ENCODE measurements at regions not wholly inside any gene's neighbourhood (a gene's known extent, or its start where the extent isn't known, plus 50 kb on each side); places are given as distances from the start of the nearest gene placed in this dataset.

DNA sequence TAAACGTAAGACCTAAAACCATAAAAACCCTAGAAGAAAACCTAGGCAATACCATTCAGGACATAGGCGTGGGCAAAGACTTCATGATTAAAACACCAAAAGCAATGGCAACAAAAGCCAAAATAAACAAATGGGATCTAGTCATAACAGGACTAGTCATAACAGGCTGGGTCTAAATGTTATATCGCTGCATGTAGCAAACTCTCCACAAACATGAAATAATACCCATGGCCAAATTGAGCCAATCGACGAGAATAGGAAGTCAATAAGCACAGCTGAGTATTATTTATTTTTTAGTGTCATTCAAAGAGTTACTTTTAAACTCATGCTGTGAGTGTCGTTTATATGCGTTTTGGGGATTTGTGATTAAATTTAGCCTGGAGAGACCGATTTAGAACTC, 225.1 kb downstream of the TFEC start (continued):
- TF ChIP-seq PRDM2 (tag by site-specific recombination; IDR thresholded peaks at IDR 0.05; ENCODE audit: borderline replicate concordance) (no peak), ZNF639 (tag by site-specific recombination; IDR thresholded peaks at IDR 0.05) (0 out of 2 replicates have a peak, but pooled peaks have one; percentile 34), ZNF664 (tag by site-specific recombination; IDR thresholded peaks at IDR 0.05) (0 out of 2 replicates have a peak, but pooled peaks have one; percentile 10), ZNF274 (IDR thresholded peaks at IDR 0.05; ENCODE audit: low read length) (no peak), ZNF274 (tag by site-specific recombination; IDR thresholded peaks at IDR 0.05; ENCODE audit: borderline replicate concordance) (no peak), ZNF23 (tag by site-specific recombination; IDR thresholded peaks at IDR 0.05; ENCODE audit: borderline replicate concordance) (no peak), ZNF560 (tag by site-specific recombination; IDR thresholded peaks at IDR 0.05; ENCODE audit: borderline replicate concordance) (no peak), ZNF624 (tag by site-specific recombination; IDR thresholded peaks at IDR 0.05) (no peak), WT1 (tag by site-specific recombination; IDR thresholded peaks at IDR 0.05) (0 out of 2 replicates have a peak, but pooled peaks have one; percentile 11), ZNF350 (tag by site-specific recombination; IDR thresholded peaks at IDR 0.05) (no peak), ZNF214 (tag by site-specific recombination; IDR thresholded peaks at IDR 0.05; ENCODE audit: borderline replicate concordance) (no peak), ZNF169 (tag by site-specific recombination; IDR thresholded peaks at IDR 0.05) (no peak), ZNF433 (tag by site-specific recombination; IDR thresholded peaks at IDR 0.05; ENCODE audit: low read depth) (no peak), ZNF211 (tag by site-specific recombination; IDR thresholded peaks at IDR 0.05; ENCODE audit: low read depth) (no peak), ZNF530 (tag by site-specific recombination; IDR thresholded peaks at IDR 0.05; ENCODE audit: low read depth) (no peak), ZNF548 (tag by site-specific recombination; IDR thresholded peaks at IDR 0.05) (no peak), ZNF791 (tag by site-specific recombination; IDR thresholded peaks at IDR 0.05) (no peak), ZNF629 (tag by site-specific recombination; IDR thresholded peaks at IDR 0.05) (peak; percentile 65), MEIS1 (CRISPR knock-in tag; IDR thresholded peaks at IDR 0.05; ENCODE audit: borderline replicate concordance) (no peak), ZNF174 (tag by site-specific recombination; IDR thresholded peaks at IDR 0.05) (no peak), ZNF501 (tag by site-specific recombination; IDR thresholded peaks at IDR 0.05) (no peak), ZNF830 (tag by site-specific recombination; IDR thresholded peaks at IDR 0.05; ENCODE audit: low read depth) (no peak), SCRT2 (tag by site-specific recombination; IDR thresholded peaks at IDR 0.05) (no peak), ZNF654 (tag by site-specific recombination; IDR thresholded peaks at IDR 0.05; ENCODE audit: low read depth) (no peak), GLIS1 (tag by site-specific recombination; IDR thresholded peaks at IDR 0.05) (no peak)
- TF ChIP-seq, protein P1, sequence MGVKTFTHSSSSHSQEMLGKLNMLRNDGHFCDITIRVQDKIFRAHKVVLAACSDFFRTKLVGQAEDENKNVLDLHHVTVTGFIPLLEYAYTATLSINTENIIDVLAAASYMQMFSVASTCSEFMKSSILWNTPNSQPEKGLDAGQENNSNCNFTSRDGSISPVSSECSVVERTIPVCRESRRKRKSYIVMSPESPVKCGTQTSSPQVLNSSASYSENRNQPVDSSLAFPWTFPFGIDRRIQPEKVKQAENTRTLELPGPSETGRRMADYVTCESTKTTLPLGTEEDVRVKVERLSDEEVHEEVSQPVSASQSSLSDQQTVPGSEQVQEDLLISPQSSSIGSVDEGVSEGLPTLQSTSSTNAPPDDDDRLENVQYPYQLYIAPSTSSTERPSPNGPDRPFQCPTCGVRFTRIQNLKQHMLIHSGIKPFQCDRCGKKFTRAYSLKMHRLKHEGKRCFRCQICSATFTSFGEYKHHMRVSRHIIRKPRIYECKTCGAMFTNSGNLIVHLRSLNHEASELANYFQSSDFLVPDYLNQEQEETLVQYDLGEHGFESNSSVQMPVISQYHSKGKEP (tag by site-specific recombination; IDR thresholded peaks at IDR 0.05) = peak; percentile 63
- TF ChIP-seq, protein P2, sequence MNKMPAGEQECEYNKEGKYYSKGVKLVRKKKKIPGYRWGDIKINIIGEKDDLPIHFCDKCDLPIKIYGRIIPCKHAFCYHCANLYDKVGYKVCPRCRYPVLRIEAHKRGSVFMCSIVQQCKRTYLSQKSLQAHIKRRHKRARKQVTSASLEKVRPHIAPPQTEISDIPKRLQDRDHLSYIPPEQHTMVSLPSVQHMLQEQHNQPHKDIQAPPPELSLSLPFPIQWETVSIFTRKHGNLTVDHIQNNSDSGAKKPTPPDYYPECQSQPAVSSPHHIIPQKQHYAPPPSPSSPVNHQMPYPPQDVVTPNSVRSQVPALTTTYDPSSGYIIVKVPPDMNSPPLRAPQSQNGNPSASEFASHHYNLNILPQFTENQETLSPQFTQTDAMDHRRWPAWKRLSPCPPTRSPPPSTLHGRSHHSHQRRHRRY (tag by site-specific recombination; IDR thresholded peaks at IDR 0.05) = no peak
- TF ChIP-seq, protein P3, sequence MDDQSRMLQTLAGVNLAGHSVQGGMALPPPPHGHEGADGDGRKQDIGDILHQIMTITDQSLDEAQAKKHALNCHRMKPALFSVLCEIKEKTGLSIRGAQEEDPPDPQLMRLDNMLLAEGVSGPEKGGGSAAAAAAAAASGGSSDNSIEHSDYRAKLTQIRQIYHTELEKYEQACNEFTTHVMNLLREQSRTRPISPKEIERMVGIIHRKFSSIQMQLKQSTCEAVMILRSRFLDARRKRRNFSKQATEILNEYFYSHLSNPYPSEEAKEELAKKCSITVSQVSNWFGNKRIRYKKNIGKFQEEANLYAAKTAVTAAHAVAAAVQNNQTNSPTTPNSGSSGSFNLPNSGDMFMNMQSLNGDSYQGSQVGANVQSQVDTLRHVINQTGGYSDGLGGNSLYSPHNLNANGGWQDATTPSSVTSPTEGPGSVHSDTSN (CRISPR knock-in tag; IDR thresholded peaks at IDR 0.05) = no peak
- TF ChIP-seq, protein P4, sequence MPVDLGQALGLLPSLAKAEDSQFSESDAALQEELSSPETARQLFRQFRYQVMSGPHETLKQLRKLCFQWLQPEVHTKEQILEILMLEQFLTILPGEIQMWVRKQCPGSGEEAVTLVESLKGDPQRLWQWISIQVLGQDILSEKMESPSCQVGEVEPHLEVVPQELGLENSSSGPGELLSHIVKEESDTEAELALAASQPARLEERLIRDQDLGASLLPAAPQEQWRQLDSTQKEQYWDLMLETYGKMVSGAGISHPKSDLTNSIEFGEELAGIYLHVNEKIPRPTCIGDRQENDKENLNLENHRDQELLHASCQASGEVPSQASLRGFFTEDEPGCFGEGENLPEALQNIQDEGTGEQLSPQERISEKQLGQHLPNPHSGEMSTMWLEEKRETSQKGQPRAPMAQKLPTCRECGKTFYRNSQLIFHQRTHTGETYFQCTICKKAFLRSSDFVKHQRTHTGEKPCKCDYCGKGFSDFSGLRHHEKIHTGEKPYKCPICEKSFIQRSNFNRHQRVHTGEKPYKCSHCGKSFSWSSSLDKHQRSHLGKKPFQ (tag by site-specific recombination; IDR thresholded peaks at IDR 0.05) = 0 out of 2 replicates have a peak, but pooled peaks have one; percentile 22
